A549 (cell line): ENCODE measurements at regions not wholly inside any gene's neighbourhood (a gene's known extent, or its start where the extent isn't known, plus 50 kb on each side); places are given as distances from the start of the nearest gene placed in this dataset.

ENCODE experiments used
- ATAC-seq, 2 experiments: fragments of 200-7000 bp in 1 of 2; fragments of >200 bp in 1 of 2; cut with Nextera tagmentation in 1 of 2; cut with Tn5 transposase in 1 of 2; 3 replicates each; pipeline versions ENCODE4 v1.8.0 to v1.9.1; 2018 to 2020; ENCODE audit warnings: mild to moderate bottlenecking in 1 of 2, moderate library complexity in 1 of 2
- CTCF ChIA-PET: fragments of 300-600 bp; sonication (Branson Sonifier 250); formaldehyde crosslinking; extraction: SDS; loops from one replicate; lab custom pipeline; 2021; ENCODE audit warnings: antibody characterized with exemption, inconsistent platforms; lab: Yijun Ruan, JAX
- POLR2A ChIA-PET: fragments of 350-600 bp; formaldehyde crosslinking; extraction: SDS; loops from one replicate; lab custom pipeline; 2021; ENCODE audit warnings: antibody characterized with exemption, inconsistent platforms; lab: Yijun Ruan, JAX
- DNase-seq, 2 experiments: peaks; one replicate each; pipeline versions ENCODE4 v3.0.0 to v3.0.0-alpha.2; 2011 to 2016; ENCODE audit warnings: low read depth in 1 of 2, low spot score in 1 of 2
- FAIRE-seq: peaks from 2 replicates; lab custom pipeline; 2011; peaks lifted over from hg19 to GRCh38; lab: Jason Lieb, UNC
- H3K27ac ChIP-seq, 2 experiments: fragments of >200 bp; sonication (Bioruptor Twin); formaldehyde crosslinking; 3 replicates each; pipeline ENCODE4 v1.5.1; 2016 to 2017
- H3K4me1 ChIP-seq: fragments of >200 bp; sonication (Bioruptor Twin); formaldehyde crosslinking; 3 replicates; pipeline ENCODE4 v1.6.1; 2016
- H3K4me2 ChIP-seq: fragments of >200 bp; sonication (Bioruptor Twin); formaldehyde crosslinking; 3 replicates; pipeline ENCODE4 v1.6.1; 2016
- H3K4me3 ChIP-seq: fragments of >200 bp; sonication (Bioruptor Twin); formaldehyde crosslinking; 3 replicates; pipeline ENCODE4 v1.5.1; 2016
- H3K9me3 ChIP-seq: fragments of >200 bp; sonication (Bioruptor Twin); formaldehyde crosslinking; 3 replicates; pipeline ENCODE4 v1.6.1; 2016
- CBX8 ChIP-seq: fragments of 200-600 bp; sonication (generic); IDR thresholded peaks from 2 replicates; pipeline ENCODE4 v1.6.1; 2016
- CHD2 ChIP-seq: fragments of 150-350 bp; IDR thresholded peaks from 2 replicates; pipeline ENCODE4 v1.6.1; 2014; ENCODE audit warnings: low read length; ENCODE audit not compliant: partially characterized antibody
- FOXS1 ChIP-seq: fragments of 250-450 bp; sonication (Bioruptor Pico); IDR thresholded peaks from 2 replicates; pipeline ENCODE4 v1.5.0; 2020; ENCODE audit warnings: mild to moderate bottlenecking, moderate library complexity
- NR3C1 ChIP-seq: fragments of >200 bp; sonication (Bioruptor Twin); formaldehyde crosslinking; IDR thresholded peaks from 3 replicates; pipeline ENCODE4 v1.6.1; 2017
- PHF8 ChIP-seq: fragments of 200-600 bp; sonication (generic); IDR thresholded peaks from 2 replicates; pipeline ENCODE4 v1.6.1; 2016; ENCODE audit warnings: low read depth, mild to moderate bottlenecking, antibody characterized with exemption, moderate library complexity, borderline replicate concordance
- POLR2AphosphoS2 ChIP-seq: conservative IDR thresholded peaks from 2 replicates; pipeline ENCODE4 v1.6.1; 2012; ENCODE audit warnings: low read length, improper control_type of control experiment, inconsistent platforms
- RNF2 ChIP-seq: fragments of 200-600 bp; sonication (generic); IDR thresholded peaks from 2 replicates; pipeline ENCODE4 v1.6.1; 2016; ENCODE audit warnings: low read depth, mild to moderate bottlenecking, antibody characterized with exemption, moderate library complexity, borderline replicate concordance
- TP53 ChIP-seq: fragments of 250-450 bp; sonication (Bioruptor Pico); IDR thresholded peaks from 2 replicates; pipeline ENCODE4 v1.5.0; 2021; ENCODE audit warnings: mild to moderate bottlenecking, moderate library complexity
- ZC3H11A ChIP-seq: fragments of 450-650 bp; IDR thresholded peaks from 2 replicates; pipeline ENCODE4 v1.6.1; 2014; ENCODE audit warnings: antibody characterized with exemption, mild to moderate bottlenecking
- ZSCAN20 ChIP-seq: fragments of 250-450 bp; sonication (Bioruptor Pico); IDR thresholded peaks from 2 replicates; pipeline ENCODE4 v1.8.0; 2022; ENCODE audit warnings: mild to moderate bottlenecking, moderate library complexity
- WGBS: methylation state at CpG from one replicate; pipeline ENCODE4 v1.1.6; 2017; ENCODE audit errors: missing lambda C conversion rate; 5-methylcytosine and 5-hydroxymethylcytosine counted together
- TF ChIP-seq, protein P1 (sequence below): fragments of 200-600 bp; sonication (generic); IDR thresholded peaks from 2 replicates; pipeline ENCODE4 v1.6.1; 2016; ENCODE audit warnings: antibody characterized with exemption, mild to moderate bottlenecking, moderate library complexity
- TF ChIP-seq, protein P2 (sequence below): IDR thresholded peaks from 2 replicates; pipeline ENCODE4 v1.6.1; 2012
- TF ChIP-seq, protein P3 (sequence below): fragments of 250-450 bp; sonication (Bioruptor Pico); IDR thresholded peaks from 2 replicates; pipeline ENCODE4 v1.5.0; 2020; ENCODE audit warnings: low read depth, mild to moderate bottlenecking, moderate library complexity

DNA sequence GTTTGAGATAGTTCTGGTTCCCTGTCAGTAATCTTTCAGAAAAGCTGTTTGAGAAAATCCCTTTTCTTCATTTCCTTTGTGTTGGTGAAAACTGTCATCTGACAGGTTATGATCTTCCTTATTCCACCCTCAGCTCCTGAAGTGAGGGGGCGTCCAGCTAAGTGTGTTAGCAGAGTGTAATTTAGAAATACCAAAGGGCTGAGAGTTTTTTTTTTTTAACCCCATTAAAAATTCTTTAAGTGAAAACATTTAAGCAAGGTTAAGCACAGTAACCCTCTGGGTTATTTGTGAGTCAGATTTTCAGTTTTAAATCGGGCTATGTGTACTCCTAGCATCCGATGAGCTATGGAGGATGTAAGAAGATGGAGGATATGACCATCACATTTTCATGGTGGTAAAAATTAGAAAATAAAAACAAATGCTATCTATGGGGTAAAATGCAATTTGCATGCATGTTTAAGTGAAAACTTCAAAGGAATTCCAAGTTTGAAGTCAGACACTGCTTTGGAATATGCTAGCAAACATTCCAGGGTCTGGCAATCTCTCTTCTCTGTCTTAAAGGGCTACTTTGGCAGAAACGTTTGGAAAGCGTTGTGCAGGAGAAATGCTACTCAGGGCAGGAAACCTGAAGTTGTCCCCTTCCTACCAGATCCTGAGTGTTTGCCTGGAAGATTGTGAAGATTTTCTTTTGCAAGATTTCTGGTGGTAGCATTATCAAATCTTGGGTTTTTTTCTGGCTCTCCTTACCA lies 197.0 kb upstream of the PRICKLE1 start:
- TF ChIP-seq, protein P1, sequence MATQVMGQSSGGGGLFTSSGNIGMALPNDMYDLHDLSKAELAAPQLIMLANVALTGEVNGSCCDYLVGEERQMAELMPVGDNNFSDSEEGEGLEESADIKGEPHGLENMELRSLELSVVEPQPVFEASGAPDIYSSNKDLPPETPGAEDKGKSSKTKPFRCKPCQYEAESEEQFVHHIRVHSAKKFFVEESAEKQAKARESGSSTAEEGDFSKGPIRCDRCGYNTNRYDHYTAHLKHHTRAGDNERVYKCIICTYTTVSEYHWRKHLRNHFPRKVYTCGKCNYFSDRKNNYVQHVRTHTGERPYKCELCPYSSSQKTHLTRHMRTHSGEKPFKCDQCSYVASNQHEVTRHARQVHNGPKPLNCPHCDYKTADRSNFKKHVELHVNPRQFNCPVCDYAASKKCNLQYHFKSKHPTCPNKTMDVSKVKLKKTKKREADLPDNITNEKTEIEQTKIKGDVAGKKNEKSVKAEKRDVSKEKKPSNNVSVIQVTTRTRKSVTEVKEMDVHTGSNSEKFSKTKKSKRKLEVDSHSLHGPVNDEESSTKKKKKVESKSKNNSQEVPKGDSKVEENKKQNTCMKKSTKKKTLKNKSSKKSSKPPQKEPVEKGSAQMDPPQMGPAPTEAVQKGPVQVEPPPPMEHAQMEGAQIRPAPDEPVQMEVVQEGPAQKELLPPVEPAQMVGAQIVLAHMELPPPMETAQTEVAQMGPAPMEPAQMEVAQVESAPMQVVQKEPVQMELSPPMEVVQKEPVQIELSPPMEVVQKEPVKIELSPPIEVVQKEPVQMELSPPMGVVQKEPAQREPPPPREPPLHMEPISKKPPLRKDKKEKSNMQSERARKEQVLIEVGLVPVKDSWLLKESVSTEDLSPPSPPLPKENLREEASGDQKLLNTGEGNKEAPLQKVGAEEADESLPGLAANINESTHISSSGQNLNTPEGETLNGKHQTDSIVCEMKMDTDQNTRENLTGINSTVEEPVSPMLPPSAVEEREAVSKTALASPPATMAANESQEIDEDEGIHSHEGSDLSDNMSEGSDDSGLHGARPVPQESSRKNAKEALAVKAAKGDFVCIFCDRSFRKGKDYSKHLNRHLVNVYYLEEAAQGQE, result no peak
- TF ChIP-seq PHF8 (no peak), CHD2 (no peak)
- CTCF ChIA-PET, result no interaction called here
- H3K4me1 ChIP-seq, result peaks cover 17% of the 10 kb centered on the region
- no peak overlapping the region for H3K4me3 ChIP-seq
- FAIRE-seq (no peak), DNase-seq (no peak), ATAC-seq (no peak)
- H3K27ac ChIP-seq, result no peak overlapping the region
- WGBS, result 25% methylated on average over 5 of the region's 5 CpGs
- H3K4me2 ChIP-seq, result no peak overlapping the region
- POLR2A ChIA-PET, result no interaction called here
- no peaks in the 10 kb centered on the region for H3K9me3 ChIP-seq

DNA sequence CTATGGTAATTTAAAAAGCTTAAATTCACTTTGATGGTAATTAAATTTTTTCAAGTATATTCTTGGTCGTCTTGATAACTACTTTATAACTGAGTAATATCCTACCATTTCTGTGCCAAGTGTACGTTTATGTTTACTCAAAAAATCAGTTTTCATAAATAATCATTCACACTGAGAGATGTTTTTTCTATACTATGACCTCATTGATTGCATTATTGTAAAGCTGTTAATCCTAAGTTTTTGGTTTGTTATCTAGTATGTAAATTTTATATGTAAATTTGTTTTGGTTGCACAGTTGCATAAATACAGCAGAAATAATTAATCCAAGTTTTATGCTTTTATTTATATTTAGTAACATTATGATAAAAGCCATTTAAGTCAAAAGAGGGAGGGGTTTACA lies 196.4 kb upstream of the PRICKLE1 start:
- H3K4me3 ChIP-seq, result no peak overlapping the region
- H3K27ac ChIP-seq, result no peak overlapping the region
- no peak overlapping the region for H3K4me2 ChIP-seq
- CTCF ChIA-PET, result no interaction called here
- DNase-seq (no peak), FAIRE-seq (no peak), ATAC-seq (no peak)
- 15% methylated on average over 2 of the region's 2 CpGs for WGBS
- H3K9me3 ChIP-seq, result no peaks in the 10 kb centered on the region
- H3K4me1 ChIP-seq, result peaks cover 10% of the 10 kb centered on the region
- TF ChIP-seq RNF2 (no peak), ZC3H11A (no peak)
- POLR2A ChIA-PET, result no interaction called here

DNA sequence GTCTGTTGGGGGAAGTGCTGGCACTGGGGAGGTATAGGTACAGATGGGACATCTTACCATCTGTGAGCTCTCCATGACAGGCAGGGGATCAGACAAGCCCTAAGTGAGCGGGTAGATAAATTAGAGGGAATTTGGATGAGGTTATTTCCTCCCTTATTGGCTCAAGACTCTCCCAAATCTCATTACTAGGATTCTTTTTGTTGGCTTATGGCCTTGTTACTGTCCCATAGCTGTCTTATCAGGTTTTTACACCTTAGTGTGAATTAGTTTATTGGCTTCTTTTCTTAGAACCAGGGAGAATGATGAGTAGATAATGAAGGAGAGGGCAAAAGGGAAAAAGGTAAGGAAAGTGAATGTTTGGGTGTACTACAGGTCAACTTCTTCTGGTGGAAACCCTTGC lies 191.1 kb upstream of the PRICKLE1 start:
- no peak overlapping the region for H3K4me3 ChIP-seq
- ChIA-PET POLR2A (no interaction called here), CTCF (interaction anchor here (0.5 to 1.1 kb wide), 2 partner anchors 8 to 30 kb away, joined by 3 read pairs; no protein-coding TSS in a partner anchor)
- H3K4me1 ChIP-seq, result no peaks in the 10 kb centered on the region
- DNase-seq (no peak), FAIRE-seq (no peak), ATAC-seq (no peak)
- H3K4me2 ChIP-seq, result no peak overlapping the region
- no peak overlapping the region for H3K27ac ChIP-seq
- no peaks in the 10 kb centered on the region for H3K9me3 ChIP-seq
- TF ChIP-seq ZC3H11A (no peak), POLR2AphosphoS2 (no peak), TP53 (CRISPR knock-in tag) (no peak), ZSCAN20 (CRISPR knock-in tag) (no peak), RNF2 (no peak), FOXS1 (CRISPR knock-in tag) (no peak), NR3C1 (no peak), CBX8 (no peak)
- TF ChIP-seq, protein P2, sequence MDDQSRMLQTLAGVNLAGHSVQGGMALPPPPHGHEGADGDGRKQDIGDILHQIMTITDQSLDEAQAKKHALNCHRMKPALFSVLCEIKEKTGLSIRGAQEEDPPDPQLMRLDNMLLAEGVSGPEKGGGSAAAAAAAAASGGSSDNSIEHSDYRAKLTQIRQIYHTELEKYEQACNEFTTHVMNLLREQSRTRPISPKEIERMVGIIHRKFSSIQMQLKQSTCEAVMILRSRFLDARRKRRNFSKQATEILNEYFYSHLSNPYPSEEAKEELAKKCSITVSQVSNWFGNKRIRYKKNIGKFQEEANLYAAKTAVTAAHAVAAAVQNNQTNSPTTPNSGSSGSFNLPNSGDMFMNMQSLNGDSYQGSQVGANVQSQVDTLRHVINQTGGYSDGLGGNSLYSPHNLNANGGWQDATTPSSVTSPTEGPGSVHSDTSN, result no peak
- TF ChIP-seq, protein P3, sequence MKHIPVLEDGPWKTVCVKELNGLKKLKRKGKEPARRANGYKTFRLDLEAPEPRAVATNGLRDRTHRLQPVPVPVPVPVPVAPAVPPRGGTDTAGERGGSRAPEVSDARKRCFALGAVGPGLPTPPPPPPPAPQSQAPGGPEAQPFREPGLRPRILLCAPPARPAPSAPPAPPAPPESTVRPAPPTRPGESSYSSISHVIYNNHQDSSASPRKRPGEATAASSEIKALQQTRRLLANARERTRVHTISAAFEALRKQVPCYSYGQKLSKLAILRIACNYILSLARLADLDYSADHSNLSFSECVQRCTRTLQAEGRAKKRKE (CRISPR knock-in tag), result no peak
- 11% methylated on average over 1 of the region's 1 CpG for WGBS
